GM21423 (cell line): ENCODE measurements at regions not wholly inside any gene's neighbourhood (a gene's known extent, or its start where the extent isn't known, plus 50 kb on each side); places are given as distances from the start of the nearest gene placed in this dataset.
"Not testable (repeated sequence)": the region's sequence is repeated elsewhere in the genome, so short reads cannot be mapped to it uniquely, and the experiment has no call there.

Source experiments
- ATAC-seq: cut with Tn5 transposase; IDR thresholded peaks from one replicate; pipeline ENCODE4 v1.9.1; 2021; ENCODE audit warnings: mild to moderate bottlenecking, moderate library complexity; ENCODE audit not compliant: unreplicated experiment

DNA sequence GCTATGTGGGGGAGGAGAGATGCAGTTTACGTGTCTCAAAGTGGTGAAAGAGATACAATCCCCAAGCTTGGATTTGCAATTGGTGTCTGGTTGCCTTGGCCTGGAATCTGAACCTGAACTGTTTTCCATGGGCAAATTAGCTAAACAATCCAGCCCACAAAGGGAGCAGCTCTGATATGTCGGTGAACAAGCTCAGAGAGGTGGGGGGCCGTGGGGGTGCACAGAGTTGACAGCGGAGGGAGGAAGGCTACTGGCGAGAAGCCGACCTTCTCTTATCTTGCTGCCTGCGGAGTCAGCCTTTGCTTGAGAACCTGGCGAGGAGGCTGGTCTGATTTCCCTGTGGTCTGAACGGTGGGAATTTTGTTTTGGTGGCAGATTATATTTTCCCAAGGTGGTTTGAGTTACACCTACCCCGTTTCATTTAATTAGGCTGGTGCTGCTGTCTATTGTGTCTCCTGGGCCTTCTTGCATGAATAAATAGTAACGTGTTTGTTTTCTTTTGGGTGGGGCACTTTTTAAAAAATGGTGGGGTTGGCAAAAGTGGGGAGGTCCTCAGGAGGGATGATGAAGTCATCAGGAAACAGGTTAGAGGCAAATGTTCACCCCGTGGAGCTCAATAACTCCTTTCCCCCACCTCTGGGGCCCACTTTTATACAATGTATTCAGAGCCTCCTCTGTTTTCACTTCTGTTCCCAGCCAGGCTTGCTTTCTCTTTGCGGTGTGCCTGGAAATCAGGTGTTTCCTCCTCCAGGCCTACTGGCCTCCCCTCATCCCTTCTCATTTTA, 80.9 kb upstream of the IGFBP5 start:
- ATAC-seq, result no peak

DNA sequence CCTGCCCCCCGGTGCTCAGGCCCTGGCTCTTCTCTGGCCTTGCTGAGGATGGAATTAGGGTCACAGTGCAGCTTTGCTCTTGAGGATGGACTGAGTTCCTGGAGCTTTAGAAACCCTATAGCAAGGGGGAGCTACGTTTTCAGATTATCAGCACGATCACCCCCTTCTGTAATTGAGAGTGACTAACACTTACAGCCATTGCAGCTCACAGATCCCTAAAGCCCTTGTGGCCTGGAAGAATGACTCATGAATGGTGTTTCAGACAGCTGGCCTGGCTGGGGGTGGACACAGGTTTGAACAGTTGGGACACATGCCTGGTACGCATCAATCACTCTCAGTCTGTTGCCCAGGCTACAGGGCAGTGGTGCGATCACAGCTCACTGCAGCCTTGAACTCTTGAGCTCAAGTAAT, 79.7 kb upstream of the IGFBP5 start:
- ATAC-seq, result no peak

DNA sequence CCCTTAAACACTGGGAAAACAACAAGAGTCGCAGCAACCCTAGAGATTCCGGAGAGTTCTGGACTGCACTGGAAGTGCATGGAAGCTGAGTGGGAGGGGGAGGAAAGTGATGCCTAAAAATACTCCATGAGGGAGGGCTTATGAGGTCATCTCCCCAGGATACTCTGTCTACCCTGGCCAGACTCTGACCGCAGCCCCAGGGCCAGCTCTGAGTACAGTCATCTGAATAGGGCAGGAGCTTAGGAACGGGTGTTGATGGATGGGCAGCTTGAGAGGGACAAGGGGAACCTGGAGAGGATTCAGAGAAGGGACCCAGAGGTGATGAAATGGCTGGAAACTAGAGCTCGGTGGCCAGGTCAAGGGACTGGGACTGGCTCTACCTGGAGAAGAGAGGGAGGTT, 79.3 kb upstream of the IGFBP5 start:
- ATAC-seq, result no peak

GRCh38 chr2:216774180-216774579, 78.8 kb upstream of the IGFBP5 start:
- no peak for ATAC-seq

DNA sequence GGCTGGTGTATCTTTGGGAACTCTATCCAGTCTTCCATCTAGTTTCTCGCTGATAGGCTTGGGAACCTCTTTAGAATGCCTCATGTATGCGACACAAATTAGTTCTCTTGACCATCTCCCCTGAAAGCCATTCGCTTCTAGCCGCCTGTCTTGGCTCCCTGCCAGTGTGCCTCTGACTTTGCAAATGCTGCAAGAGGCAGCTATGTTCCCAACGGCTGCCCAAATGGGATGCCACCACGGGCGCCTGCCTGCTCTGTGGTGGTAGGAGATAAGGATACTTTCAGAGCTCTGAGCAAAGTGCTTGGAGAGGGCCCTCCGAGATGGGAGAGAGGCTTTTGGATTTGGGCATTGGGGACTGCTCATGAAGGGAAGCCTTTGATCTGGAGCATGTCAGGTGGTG, 77.7 kb upstream of the IGFBP5 start:
- no peak for ATAC-seq

DNA sequence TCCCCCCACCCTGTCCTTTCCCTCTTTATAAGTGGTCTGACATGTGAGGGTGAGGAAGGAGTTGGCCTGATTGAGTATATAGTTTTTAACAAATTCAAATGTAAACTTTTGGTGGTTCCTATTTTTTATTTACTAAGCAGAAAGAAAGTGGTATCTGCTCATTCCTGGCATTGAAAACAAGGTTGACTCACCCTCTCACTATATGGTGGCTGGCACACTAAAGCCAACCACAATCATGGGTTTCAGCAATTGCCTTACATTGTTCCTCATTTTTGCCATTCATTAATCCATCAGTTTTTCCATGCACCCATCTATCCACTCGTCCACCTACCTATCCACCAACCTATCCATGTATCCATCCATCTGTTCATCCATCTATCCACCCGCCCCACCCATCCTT, 75.4 kb upstream of the IGFBP5 start:
- ATAC-seq, result no peak

DNA sequence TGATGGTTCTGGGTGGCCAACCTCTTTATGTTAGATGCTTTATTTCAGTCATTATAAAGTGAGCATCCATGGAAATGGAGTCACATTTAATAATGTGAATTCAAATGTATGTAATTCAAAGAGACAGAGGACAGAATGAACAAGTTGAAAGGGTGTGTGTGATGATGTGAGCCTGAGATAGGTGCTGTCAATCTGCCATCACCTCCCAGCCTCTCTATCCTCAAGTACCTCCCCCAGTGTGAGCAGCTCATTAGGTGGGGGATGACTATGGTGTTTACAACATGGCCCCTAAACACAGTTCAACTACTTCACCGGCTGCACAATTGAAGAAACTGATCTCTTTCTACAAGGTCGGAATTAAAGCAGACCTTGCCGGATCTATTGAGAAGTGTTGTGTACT, 74.7 kb upstream of the IGFBP5 start:
- ATAC-seq, result no peak

DNA sequence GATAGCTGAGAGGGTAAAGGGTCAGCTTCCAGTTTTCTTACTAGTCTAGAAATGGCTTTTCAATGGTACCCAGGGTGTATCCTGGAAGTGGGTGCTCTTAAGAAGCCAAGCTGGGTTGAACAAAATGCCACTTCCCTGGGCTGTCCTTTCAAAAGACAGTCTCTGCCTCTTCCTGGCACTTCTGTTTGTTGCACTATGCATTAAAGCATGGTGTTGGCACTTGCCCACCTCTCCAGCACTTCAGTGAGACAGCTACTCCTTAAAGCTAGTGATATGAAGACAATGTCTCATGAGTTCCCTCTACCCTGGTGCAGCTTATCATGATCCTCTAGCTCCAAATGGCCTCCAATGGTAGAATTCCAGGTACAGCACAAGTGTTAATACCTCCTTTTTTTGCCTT, 74.3 kb upstream of the IGFBP5 start:
- no peak for ATAC-seq

- ATAC-seq, result no peak
Measured at GRCh38 chr2:216768908-216769411, 73.6 kb upstream of the IGFBP5 start.

DNA sequence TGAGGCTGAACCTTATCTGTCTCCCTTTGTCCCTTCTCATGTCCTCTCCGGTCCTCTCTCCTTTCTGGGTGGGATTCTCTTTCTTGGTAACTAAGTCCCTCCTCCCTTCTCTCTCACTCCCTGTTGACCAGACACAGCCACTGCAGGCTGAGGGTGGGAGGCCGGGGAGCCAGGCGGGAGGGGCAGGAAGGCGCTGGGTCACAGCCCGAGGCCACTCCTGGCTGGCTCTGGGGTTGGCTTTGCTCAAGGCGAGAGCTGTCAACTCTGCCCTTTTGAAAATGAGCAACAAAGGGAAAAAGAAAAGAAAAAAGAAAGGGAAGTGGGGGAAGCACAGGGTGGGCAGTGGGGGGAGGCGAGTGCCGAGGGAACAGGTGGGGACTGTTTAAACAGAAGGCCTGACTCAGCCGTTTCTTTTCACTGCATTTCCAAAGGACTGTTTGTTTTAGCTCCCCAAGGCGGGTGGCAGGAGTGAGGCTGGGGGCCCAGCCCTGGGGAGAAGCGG, 70.5 kb upstream of the IGFBP5 start:
- ATAC-seq, result no peak

DNA sequence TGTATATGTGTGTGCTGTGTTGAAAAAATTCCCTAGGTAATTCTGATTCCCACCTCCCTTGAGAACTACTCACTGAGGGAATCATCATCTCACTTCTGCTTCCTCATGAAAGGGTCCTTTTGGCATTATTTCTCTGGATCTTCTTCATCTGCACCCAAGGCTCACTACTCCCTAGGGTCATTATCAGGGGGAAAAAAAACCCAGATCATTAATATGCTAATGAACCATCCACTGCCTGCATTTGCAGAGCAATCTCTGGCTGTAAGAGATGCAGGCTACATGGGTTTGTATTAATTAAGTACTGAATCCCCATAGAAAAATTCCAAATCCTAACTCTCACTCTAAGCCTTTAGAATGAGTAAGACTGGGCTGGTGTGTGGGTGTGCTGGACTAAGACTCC, 68.0 kb upstream of the IGFBP5 start:
- ATAC-seq, result no peak

GRCh38 chr2:216761809-216762208, 66.5 kb upstream of the IGFBP5 start:
- ATAC-seq, result no peak

DNA sequence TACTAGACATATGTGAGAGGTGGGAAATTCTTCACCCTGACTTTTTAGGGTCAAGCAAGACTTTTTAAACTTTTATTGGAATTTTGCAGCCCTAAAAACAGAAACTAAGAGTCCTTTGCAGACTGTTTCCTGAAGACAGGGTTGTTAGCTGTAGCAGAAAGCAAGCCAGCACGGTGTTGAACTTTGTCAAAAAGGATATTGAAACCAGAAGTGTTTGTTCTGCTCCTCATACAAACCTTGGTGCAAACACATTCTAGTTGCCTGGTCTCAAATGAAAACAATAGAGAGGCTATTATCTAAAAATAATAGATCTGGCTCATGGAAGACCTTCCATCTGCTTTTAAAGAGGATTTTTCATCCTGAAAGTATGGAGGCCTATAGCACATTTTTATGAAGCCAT, 65.8 kb upstream of the IGFBP5 start:
- ATAC-seq, result no peak

GRCh38 chr2:216758256-216759155, 63.2 kb upstream of the IGFBP5 start:
- no peak for ATAC-seq

DNA sequence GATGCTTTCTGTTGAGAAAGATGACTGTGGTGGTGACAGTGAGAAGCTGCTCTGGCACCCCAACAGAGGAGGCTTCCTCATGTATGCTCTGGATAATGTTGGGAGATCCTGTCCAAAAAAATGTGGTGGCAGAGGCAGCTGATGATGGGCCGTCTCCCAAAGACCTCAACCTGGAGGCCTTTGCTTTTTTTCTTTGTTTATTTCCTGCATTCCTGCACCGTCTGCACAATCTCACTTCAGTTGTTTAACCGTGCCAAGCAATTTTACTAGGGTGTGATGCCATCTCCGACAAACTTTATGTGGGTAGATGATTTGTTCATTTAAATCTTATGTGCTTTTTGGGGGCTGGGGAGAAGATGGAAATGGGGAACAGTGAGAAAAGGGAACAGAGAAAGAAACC, 62.2 kb upstream of the IGFBP5 start:
- no peak for ATAC-seq

- no peak for ATAC-seq
Measured at GRCh38 chr2:216756435-216756834, 61.1 kb upstream of the IGFBP5 start.

- no peak for ATAC-seq
Measured at GRCh38 chr2:216754812-216755211, 59.5 kb upstream of the IGFBP5 start.

- no peak for ATAC-seq
Measured at GRCh38 chr2:216754336-216754735, 59.0 kb upstream of the IGFBP5 start.

DNA sequence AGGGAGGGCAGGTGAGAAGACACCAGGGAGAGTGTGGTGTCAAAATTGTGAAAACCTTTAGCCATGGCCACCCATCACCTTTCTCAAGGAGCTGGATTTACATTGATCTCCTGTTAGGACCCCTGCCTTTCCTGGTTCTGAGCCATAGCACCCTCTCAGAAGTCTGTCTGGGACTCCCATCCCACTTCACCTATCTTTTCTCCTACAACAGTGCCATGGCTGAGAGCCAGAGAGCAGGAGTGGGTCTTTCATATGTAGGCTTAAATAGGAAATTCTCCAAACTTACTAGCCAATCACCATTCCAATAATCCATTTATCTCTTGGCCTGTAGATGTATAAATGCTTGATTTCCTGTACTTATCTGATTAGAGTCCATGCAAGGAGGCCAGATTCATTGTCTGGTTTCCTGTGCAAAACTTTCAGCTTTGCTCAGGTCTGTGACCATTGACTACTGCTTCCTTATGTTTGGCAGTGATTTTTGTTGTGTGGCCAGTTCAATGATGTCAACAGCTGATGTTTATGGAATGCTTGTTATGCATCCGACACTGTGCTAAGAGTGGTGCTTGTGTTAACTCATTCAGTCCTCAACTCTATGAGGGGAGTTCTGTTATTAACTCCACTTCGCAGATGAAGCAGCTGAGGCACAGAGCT, 57.6 kb upstream of the IGFBP5 start:
- ATAC-seq, result no peak

DNA sequence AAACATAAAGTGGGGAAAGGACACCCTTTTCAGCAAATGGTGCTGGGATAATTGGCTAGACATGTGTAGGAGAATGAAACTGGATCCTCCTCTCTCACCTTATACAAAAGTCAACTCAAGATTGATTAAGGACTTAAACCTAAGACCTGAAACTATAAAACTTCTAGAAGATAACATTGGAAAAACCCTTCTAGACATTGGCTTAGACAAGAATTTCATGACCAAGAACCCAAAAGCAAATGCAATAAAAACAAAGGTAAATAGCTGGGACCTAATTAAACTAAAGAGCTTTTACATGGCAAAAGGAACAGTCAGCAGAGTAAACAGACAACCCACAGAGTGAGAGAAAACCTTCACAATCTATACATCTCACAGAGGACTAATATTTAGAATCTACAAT, 55.4 kb upstream of the IGFBP5 start:
- ATAC-seq, result not testable (repeated sequence)

DNA sequence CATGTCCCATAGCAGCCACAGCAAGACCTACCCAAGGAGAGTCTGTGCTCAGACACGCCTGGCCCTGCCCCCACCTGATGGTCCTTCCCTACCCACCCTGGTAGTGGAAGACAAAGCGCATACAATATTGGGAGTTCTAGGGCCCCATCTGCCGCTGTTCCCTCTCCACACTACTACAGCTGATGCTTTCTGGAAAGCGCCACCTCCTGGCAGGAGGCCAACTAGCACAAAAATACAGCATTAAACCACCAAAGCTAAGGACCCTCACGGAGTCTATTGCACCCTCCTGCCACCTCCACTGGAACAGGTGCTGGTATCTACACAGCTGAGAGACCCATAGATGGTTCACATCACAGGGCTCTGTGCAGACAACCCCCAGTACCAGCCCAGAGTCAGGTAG, 50.9 kb upstream of the IGFBP5 start:
- ATAC-seq, result not testable (repeated sequence)
